Spleen (tissue), 11 donors: ENCODE measurements at regions not wholly inside any gene's neighbourhood (a gene's known extent, or its start where the extent isn't known, plus 50 kb on each side); places are given as distances from the start of the nearest gene placed in this dataset.
"Not testable (repeated sequence)": the region's sequence is repeated elsewhere in the genome, so short reads cannot be mapped to it uniquely, and the experiment has no call there.

Experiments used
- DNase-seq: peaks from one replicate; pipeline ENCODE4 v3.0.0-alpha.2; 2020
- H3K27ac ChIP-seq, 8 donors: fragments of 200-600 bp; sonication (generic) in 7 of 8; 1 replicate in 4 of 8; 2 replicates in 4 of 8; pipeline versions ENCODE4 v1.5.0 to v1.8.0; 2016 to 2021; ENCODE audit warnings: inconsistent platforms in 4 of 8, mild to moderate bottlenecking in 4 of 8, moderate library complexity in 1 of 8
- H3K27me3 ChIP-seq, 7 donors: fragments of 200-600 bp; sonication (generic) in 6 of 7; replicated peaks in 1 of 7; 1 replicate in 4 of 7; 2 replicates in 3 of 7; pipeline versions ENCODE4 v1.5.0 to v1.8.0; 2016 to 2021; ENCODE audit warnings: inconsistent platforms in 3 of 7, mild to moderate bottlenecking in 1 of 7
- H3K36me3 ChIP-seq, 6 donors: fragments of 200-600 bp; sonication (generic) in 5 of 6; 1 replicate in 4 of 6; 2 replicates in 2 of 6; pipeline versions ENCODE4 v1.5.0 to v1.8.0; 2016 to 2021; ENCODE audit warnings: inconsistent platforms in 2 of 6
- H3K4me1 ChIP-seq, 6 donors: fragments of 200-600 bp; sonication (generic) in 5 of 6; 1 replicate in 3 of 6; 2 replicates in 3 of 6; pipeline versions ENCODE4 v1.5.0 to v1.8.0; 2016 to 2021; ENCODE audit warnings: inconsistent platforms in 3 of 6
- H3K4me3 ChIP-seq, 8 donors: fragments of 200-600 bp; sonication (generic) in 7 of 8; 1 replicate in 4 of 8; 2 replicates in 4 of 8; pipeline versions ENCODE4 v1.5.0 to v1.8.0; 2016 to 2021; ENCODE audit warnings: inconsistent platforms in 4 of 8, mild to moderate bottlenecking in 4 of 8, moderate library complexity in 2 of 8
- H3K9me3 ChIP-seq, 8 donors: fragments of 200-600 bp; sonication (generic) in 7 of 8; 1 replicate in 4 of 8; 2 replicates in 4 of 8; pipeline versions ENCODE4 v1.5.0 to v1.8.0; 2016 to 2021; ENCODE audit warnings: inconsistent platforms in 4 of 8
- CTCF ChIP-seq, 11 experiments: fragments of 200-600 bp in 7 of 11; fragments of 450-650 bp in 4 of 11; sonication (generic) in 4 of 11; IDR thresholded peaks in 8 of 11; conservative IDR thresholded peaks in 3 of 11; 1 replicate in 7 of 11; 2 replicates in 4 of 11; pipeline versions ENCODE4 v1.4.0 to v1.8.0; 2016 to 2021; ENCODE audit warnings: antibody characterized with exemption in 11 of 11, inconsistent platforms in 4 of 11, mild to moderate bottlenecking in 1 of 11
- POLR2A ChIP-seq, 3 donors: fragments of 450-650 bp; IDR thresholded peaks; one replicate each; pipeline ENCODE4 v1.5.1; 2017; ENCODE audit warnings: antibody characterized with exemption in 3 of 3, mild to moderate bottlenecking in 1 of 3
- POLR2AphosphoS5 ChIP-seq, 3 donors: sonication (generic); formaldehyde crosslinking; IDR thresholded peaks; one replicate each; pipeline ENCODE4 v1.5.1; 2017; ENCODE audit warnings: antibody characterized with exemption in 3 of 3
- WGBS, 5 donors: extraction: QIAGEN DNeasy Blood & Tissue Kit in 3 of 5; methylation state at CpG; one replicate each; pipeline versions ENCODE4 v1.1.5 to v1.1.7; 2013 to 2018; 5-methylcytosine and 5-hydroxymethylcytosine counted together
- intact Hi-C: fragments of 100-400 bp; cut with DNase I; formaldehyde crosslinking; loops from one replicate; pipeline ENCODE4 v1.15.0; 2023; ENCODE audit warnings: low total_unique reads
- donor health status: healthy with polysubstance abuse.
- donor health status: DM: no; HTN: no; CAD: no; lungs with moderate emphysema.
- donor health status: DM: no; HTN: no; CAD: no.
- donor health status: Bipolar disorder and iron deficiency.
- donor health status: healthy.
- donor health status: DM: no; HTN: no; CAD: no.
- donor health status: DM: yes; HTN: yes; CAD: no.

- 83 to 92% (median 87%) methylated on average over 3 of the region's 3 CpGs for WGBS, 5 donors
- H3K9me3 ChIP-seq, result peaks cover 7 to 37% (median 31%) of the 10 kb centered on the region in 8 donors
- no peak overlapping the region for H3K4me3 ChIP-seq
- no peaks in the 10 kb centered on the region for H3K27me3 ChIP-seq
- intact Hi-C loops, result no loop called here
- H3K4me1 ChIP-seq, result no peaks in the 10 kb centered on the region
- H3K27ac ChIP-seq, result no peak overlapping the region
- no peak for DNase-seq
- H3K36me3 ChIP-seq, result no peaks in the 10 kb centered on the region
- TF ChIP-seq POLR2A (IDR thresholded peaks at IDR 0.05), result no peak
- no peak for TF ChIP-seq CTCF (IDR thresholded peaks at IDR 0.05 in 8 of 11, conservative IDR thresholded peaks at IDR 0.05 in 3 of 11)
- TF ChIP-seq POLR2AphosphoS5 (IDR thresholded peaks at IDR 0.05), result no peak
Measured at GRCh38 chr18:4541588-4541987, 86.5 kb upstream of the DLGAP1 start.

DNA sequence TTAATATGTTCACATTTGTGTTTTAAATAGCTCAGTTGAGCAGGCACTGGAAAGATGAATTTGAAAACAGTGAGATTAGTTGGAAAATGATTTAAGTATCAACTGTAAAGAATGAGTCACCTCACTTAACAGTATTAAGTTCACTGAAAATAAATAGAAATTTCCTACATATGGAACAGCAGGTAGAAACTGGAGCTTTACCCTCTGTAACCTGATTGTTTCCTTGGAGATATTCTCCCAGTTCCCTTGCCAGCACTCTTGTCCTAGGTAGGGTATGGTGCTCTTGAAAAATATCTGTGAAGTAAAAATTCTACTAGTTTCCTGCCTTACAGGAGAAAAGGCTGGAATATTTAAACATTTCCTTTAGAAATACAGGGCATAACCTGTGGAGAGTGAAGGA lies 81.3 kb upstream of the DLGAP1 start:
- DNase-seq, result no peak
- TF ChIP-seq POLR2AphosphoS5 (IDR thresholded peaks at IDR 0.05) (no peak), POLR2A (IDR thresholded peaks at IDR 0.05) (no peak), CTCF (IDR thresholded peaks at IDR 0.05 in 8 of 11, conservative IDR thresholded peaks at IDR 0.05 in 3 of 11) (no peak)

GRCh38 chr18:4528405-4528804 lies 73.3 kb upstream of the DLGAP1 start:
- Histone ChIP-seq H3K36me3 (no peaks in the 10 kb centered on the region), H3K4me1 (no peaks in the 10 kb centered on the region), H3K27me3 (no peaks in the 10 kb centered on the region), H3K9me3 (peaks cover 0 to 50% (median 44%) of the 10 kb centered on the region in 8 donors), H3K27ac (no peak overlapping the region), H3K4me3 (no peak overlapping the region)
- intact Hi-C loops, result no loop called here
- no peak for DNase-seq
- TF ChIP-seq CTCF (IDR thresholded peaks at IDR 0.05 in 8 of 11, conservative IDR thresholded peaks at IDR 0.05 in 3 of 11) (no peak), POLR2AphosphoS5 (IDR thresholded peaks at IDR 0.05) (no peak), POLR2A (IDR thresholded peaks at IDR 0.05) (no peak)

More for the DNA sequence above, 81.3 kb upstream of the DLGAP1 start:
- intact Hi-C loops, result no loop called here
- Histone ChIP-seq H3K27ac (no peak overlapping the region), H3K4me1 (no peaks in the 10 kb centered on the region), H3K9me3 (peaks cover 7 to 80% (median 61%) of the 10 kb centered on the region in 8 donors), H3K4me3 (no peak overlapping the region), H3K27me3 (no peaks in the 10 kb centered on the region), H3K36me3 (no peaks in the 10 kb centered on the region)

DNA sequence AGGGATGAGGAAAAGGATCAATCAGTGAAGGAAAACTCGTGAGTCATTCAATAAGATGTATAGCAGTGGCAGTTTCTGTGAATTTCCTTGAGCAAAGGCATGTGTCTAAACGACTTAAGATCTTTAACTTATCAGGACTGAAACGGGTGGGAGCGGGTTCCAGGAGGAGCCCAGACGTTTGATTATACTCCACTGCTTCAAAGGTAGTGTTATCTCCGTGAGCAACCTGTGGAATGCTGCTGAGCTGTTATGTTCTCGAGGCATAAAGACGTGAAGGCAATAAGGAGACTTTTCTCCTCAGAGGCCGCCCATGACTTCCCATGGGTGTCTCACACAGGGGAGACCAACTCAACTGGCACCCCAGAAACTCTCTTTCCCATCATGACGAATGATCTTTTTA lies 72.7 kb upstream of the DLGAP1 start:
- H3K27ac ChIP-seq, H3K27me3 ChIP-seq, H3K4me3 ChIP-seq, H3K4me1 ChIP-seq, intact Hi-C loops, H3K36me3 ChIP-seq, DNase-seq: not testable (repeated sequence)
- H3K9me3 ChIP-seq, result peaks cover 0 to 44% (median 38%) of the 10 kb centered on the region in 8 donors
- 40 to 60% (median 46%) methylated on average over 10 of the region's 10 CpGs for WGBS, 5 donors

GRCh38 chr18:4524096-4524495 lies 69.0 kb upstream of the DLGAP1 start:
- DNase-seq, result no peak
- intact Hi-C loops, result no loop called here
- no peak overlapping the region for H3K4me3 ChIP-seq
- TF ChIP-seq POLR2AphosphoS5 (IDR thresholded peaks at IDR 0.05) (no peak), POLR2A (IDR thresholded peaks at IDR 0.05) (no peak), CTCF (IDR thresholded peaks at IDR 0.05 in 8 of 11, conservative IDR thresholded peaks at IDR 0.05 in 3 of 11) (no peak)
- no peaks in the 10 kb centered on the region for H3K36me3 ChIP-seq
- 60 to 79% (median 69%) methylated on average over 4 of the region's 4 CpGs for WGBS, 5 donors
- H3K9me3 ChIP-seq, result peaks cover 0 to 23% (median 15%) of the 10 kb centered on the region in 8 donors
- no peaks in the 10 kb centered on the region for H3K4me1 ChIP-seq
- H3K27me3 ChIP-seq, result no peaks in the 10 kb centered on the region
- H3K27ac ChIP-seq, result no peak overlapping the region
